GM12864 (cell line): ENCODE measurements at regions not wholly inside any gene's neighbourhood (a gene's known extent, or its start where the extent isn't known, plus 50 kb on each side); places are given as distances from the start of the nearest gene placed in this dataset.

Source experiments
- DNase-seq: peaks from one replicate; pipeline ENCODE4 v3.0.0-alpha.2; 2011; ENCODE audit warnings: low read depth
- H3K4me3 ChIP-seq: 2 replicates; pipeline ENCODE4 v1.5.1; 2011; ENCODE audit warnings: mild to moderate bottlenecking, low read depth, low read length, control low read depth
- CTCF ChIP-seq: IDR thresholded peaks from 2 replicates; pipeline ENCODE4 v1.5.1; 2011; ENCODE audit warnings: low read depth, mild to moderate bottlenecking, moderate library complexity, low read length, control low read depth, inconsistent platforms; ENCODE audit errors: missing control alignments

- H3K4me3 ChIP-seq, result no peak overlapping the region
- no peak for TF ChIP-seq CTCF
- DNase-seq, result no peak
Measured at GRCh38 chr4:123547216-123548165, 150.9 kb downstream of the SPRY1 start.

DNA sequence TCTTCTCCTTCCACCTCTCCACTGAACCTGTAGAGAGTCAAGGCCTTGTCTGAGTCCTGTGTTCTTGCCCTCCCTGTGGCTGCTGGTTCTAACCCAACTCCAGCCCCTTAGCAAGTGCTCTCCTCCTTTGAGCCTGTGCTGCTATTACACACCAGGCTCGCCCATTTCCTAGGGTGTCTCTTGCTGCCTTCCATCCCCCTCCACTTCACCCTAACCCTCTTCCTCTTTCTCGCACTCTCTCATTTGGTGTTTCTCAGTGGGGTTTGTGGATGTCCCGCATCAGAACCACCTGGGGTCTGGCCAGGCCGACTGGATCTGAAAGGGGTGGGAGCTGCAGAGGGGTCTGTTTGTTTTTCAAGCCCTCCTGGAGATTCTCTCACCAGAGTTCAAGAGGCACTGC, 156.7 kb downstream of the SPRY1 start:
- no peak for TF ChIP-seq CTCF
- no peak overlapping the region for H3K4me3 ChIP-seq
- no peak for DNase-seq

DNA sequence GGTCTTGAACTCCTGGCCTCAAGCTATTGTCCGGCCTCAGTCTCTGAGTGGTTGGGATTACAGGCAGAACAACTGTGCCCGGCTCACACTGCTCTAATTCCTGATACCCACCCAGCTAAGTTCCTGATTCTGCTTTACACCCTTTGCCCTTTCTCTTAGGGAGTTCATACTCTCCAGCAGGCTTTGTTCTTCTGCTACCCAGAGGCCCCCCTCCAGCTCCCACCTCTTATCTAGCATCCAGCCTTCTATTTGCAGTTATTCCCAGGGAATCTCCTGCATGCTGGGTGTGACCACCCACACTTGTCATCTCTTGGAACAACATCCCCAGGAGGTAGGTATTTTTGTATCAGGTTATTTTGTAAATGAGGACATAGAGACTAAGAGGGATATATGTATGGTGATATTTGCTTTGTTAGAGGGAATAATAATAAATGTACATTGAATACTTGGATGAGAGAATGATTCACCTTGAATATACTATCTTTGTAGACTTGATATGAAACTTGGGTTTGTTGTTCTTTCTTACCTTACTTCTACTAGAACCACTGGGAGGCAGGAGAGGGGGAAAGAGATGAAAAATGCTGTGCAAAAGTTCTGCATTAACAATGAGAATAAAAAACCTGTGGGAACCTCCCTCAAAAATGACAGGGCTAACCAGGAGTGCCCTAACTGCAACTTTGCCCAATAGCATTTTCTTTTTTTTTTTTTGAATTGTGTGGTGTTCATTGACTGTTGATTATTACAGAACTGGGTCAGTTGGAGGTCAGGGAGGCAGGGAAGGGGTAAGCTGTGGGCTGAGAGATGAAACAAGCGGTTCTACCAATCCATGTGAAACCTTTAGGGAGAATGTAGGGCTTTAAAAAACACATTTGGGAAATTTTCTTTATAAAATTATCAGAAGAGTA, 157.4 kb downstream of the SPRY1 start:
- no peak for TF ChIP-seq CTCF
- H3K4me3 ChIP-seq, result no peak overlapping the region
- no peak for DNase-seq

DNA sequence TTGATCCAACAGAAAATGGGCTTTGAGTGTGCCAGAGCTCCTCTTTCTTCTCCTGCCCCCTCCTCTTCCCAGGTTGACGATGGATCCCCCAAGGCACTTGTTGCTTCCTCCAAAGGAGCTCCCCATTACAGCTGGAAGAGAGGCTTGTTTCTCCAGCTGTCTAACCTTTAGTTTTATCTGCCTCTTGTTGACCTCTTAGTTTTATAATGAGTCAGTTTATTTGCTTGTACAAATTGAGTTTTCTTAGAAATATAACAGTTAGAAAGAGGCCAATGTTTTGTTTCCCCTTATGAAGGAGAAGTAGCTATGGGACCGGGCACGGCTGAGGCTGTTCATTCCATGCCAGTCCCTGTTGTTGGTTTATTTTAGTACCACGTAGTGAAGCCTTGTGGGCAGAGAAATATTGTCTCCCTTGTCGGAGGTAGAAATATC, 158.2 kb downstream of the SPRY1 start:
- DNase-seq, result no peak
- H3K4me3 ChIP-seq, result no peak overlapping the region
- no peak for TF ChIP-seq CTCF

DNA sequence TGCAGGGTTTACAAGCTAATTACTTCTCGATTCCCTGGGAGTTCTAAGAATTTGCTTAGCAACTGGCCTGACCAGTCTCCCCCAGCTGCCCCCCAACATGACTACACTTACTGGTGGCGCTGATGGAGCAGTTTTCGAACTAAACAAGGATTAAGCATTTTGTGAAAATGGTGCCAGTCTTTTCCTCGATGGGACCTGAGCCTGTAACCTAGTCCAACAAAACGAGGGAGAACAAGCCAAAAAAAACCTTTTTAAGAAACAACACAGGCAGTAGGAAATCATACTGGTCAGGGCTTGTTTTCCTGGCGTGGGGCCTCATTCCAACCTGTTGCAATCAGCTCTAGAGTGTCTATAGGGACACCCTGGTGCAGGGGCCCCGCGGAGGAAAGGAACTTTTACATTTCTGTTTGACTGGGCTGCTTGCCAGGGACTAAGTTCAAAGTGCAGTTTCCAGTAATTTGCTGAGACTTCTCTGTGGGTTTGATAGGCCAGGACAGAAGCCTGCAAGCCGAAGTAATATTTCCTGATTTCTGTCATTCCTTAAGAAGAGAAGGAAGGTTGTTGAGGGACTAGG, 158.7 kb downstream of the SPRY1 start:
- no peak for DNase-seq
- no peak for TF ChIP-seq CTCF
- no peak overlapping the region for H3K4me3 ChIP-seq

GRCh38 chr4:123555807-123556273, 159.2 kb downstream of the SPRY1 start:
- no peak for TF ChIP-seq CTCF
- no peak for DNase-seq
- no peak overlapping the region for H3K4me3 ChIP-seq
